Loucy (cell line): ENCODE measurements at regions not wholly inside any gene's neighbourhood (a gene's known extent, or its start where the extent isn't known, plus 50 kb on each side); places are given as distances from the start of the nearest gene placed in this dataset.

Experiments
- H2AFZ ChIP-seq: fragments of 200-600 bp; sonication (generic); 2 replicates; pipeline ENCODE4 v1.6.0; 2016; ENCODE audit warnings: antibody characterized with exemption, mild to moderate bottlenecking, low read length, moderate library complexity
- H3F3A ChIP-seq: fragments of 200-600 bp; 2 replicates; pipeline ENCODE4 v1.6.0; 2016; ENCODE audit warnings: antibody characterized with exemption, low read depth, mild to moderate bottlenecking
- H3K27me3 ChIP-seq: fragments of 200-600 bp; sonication (generic); 2 replicates; pipeline ENCODE4 v1.6.1; 2014; ENCODE audit warnings: low read length, mild to moderate bottlenecking; ENCODE audit not compliant: insufficient read depth, poor library complexity, severe bottlenecking
- H3K36me3 ChIP-seq: fragments of 200-600 bp; sonication (generic); 2 replicates; pipeline ENCODE4 v1.6.1; 2016; ENCODE audit warnings: low read length; ENCODE audit not compliant: insufficient read depth
- H3K4me1 ChIP-seq: fragments of 200-600 bp; sonication (generic); 2 replicates; pipeline ENCODE4 v1.5.1; 2014; ENCODE audit warnings: low read length, mild to moderate bottlenecking; ENCODE audit not compliant: insufficient read depth, poor library complexity, severe bottlenecking
- H3K4me2 ChIP-seq: fragments of 200-600 bp; sonication (generic); 2 replicates; pipeline ENCODE4 v1.6.0; 2014; ENCODE audit warnings: antibody characterized with exemption, low read length, low read depth, mild to moderate bottlenecking; ENCODE audit not compliant: poor library complexity, severe bottlenecking
- H3K4me3 ChIP-seq: fragments of 200-600 bp; sonication (generic); 2 replicates; pipeline ENCODE4 v1.5.1; 2014; ENCODE audit warnings: low read length, mild to moderate bottlenecking, mixed read lengths; ENCODE audit not compliant: poor library complexity, severe bottlenecking
- H3K79me2 ChIP-seq: fragments of 200-600 bp; sonication (generic); 2 replicates; pipeline ENCODE4 v1.6.1; 2014; ENCODE audit warnings: low read length; ENCODE audit not compliant: insufficient read depth
- H3K9ac ChIP-seq: fragments of 200-600 bp; sonication (generic); 2 replicates; pipeline ENCODE4 v1.6.0; 2014; ENCODE audit warnings: mild to moderate bottlenecking, low read depth, low read length, moderate library complexity; ENCODE audit not compliant: poor library complexity, severe bottlenecking
- H3K9me2 ChIP-seq: fragments of 200-600 bp; sonication (generic); replicated peaks from 2 replicates; pipeline ENCODE4 v1.6.1; 2016; ENCODE audit warnings: low read depth, low read length, mixed read lengths
- H3K9me3 ChIP-seq: fragments of 200-600 bp; sonication (generic); 2 replicates; pipeline ENCODE4 v1.6.1; 2014; ENCODE audit warnings: mild to moderate bottlenecking, antibody characterized with exemption, low read length, low read depth; ENCODE audit not compliant: insufficient read depth
- H4K20me1 ChIP-seq: fragments of 200-600 bp; sonication (generic); 2 replicates; pipeline ENCODE4 v1.6.0; 2014; ENCODE audit warnings: antibody characterized with exemption, low read length, mild to moderate bottlenecking; ENCODE audit not compliant: insufficient read depth, poor library complexity, severe bottlenecking
- EZH2phosphoT487 ChIP-seq: fragments of 200-600 bp; IDR thresholded peaks from 2 replicates; pipeline ENCODE4 v1.6.1; 2018; ENCODE audit warnings: antibody characterized with exemption, mild to moderate bottlenecking, moderate library complexity, borderline replicate concordance
- TF ChIP-seq, protein P1 (sequence below): fragments of 200-600 bp; sonication (generic); conservative IDR thresholded peaks from 2 replicates; pipeline ENCODE4 v1.5.1; 2014; ENCODE audit warnings: mild to moderate bottlenecking, antibody characterized with exemption, low read length

DNA sequence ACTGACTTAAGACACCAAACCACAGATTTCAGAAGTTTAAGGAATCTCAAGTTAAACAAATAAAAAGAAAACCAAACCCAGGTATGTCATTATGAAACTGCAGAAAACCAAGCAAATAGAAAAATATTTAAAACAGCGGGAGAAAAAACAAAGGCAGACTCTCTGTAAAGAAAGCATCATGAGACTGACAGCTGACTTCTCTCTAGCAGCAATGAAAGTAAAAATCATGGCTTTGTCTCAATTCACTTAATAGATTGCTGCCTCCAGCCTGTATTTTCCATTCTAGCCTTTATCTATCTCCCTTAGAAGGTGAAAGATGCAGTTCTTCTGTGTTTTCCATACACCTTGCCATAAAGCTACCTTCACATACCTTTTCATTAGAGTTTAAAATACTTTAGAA lies 131.1 kb upstream of the IPO5 start:
- Histone ChIP-seq H3K4me1 (no peaks in the 10 kb centered on the region), H3K9me2 (no peaks in the 10 kb centered on the region), H3F3A (no peaks in the 10 kb centered on the region), H2AFZ (no peak overlapping the region), H3K4me3 (no peak overlapping the region), H3K9me3 (0 out of 2 replicates have a peak, but pooled peaks cover 3% of the 10 kb centered on the region), H3K9ac (no peak overlapping the region), H3K4me2 (no peak overlapping the region), H3K27me3 (no peaks in the 10 kb centered on the region), H4K20me1 (no peaks in the 10 kb centered on the region), H3K36me3 (no peaks in the 10 kb centered on the region), H3K79me2 (no peaks in the 10 kb centered on the region)
- no peak for TF ChIP-seq EZH2phosphoT487
- TF ChIP-seq, protein P1, sequence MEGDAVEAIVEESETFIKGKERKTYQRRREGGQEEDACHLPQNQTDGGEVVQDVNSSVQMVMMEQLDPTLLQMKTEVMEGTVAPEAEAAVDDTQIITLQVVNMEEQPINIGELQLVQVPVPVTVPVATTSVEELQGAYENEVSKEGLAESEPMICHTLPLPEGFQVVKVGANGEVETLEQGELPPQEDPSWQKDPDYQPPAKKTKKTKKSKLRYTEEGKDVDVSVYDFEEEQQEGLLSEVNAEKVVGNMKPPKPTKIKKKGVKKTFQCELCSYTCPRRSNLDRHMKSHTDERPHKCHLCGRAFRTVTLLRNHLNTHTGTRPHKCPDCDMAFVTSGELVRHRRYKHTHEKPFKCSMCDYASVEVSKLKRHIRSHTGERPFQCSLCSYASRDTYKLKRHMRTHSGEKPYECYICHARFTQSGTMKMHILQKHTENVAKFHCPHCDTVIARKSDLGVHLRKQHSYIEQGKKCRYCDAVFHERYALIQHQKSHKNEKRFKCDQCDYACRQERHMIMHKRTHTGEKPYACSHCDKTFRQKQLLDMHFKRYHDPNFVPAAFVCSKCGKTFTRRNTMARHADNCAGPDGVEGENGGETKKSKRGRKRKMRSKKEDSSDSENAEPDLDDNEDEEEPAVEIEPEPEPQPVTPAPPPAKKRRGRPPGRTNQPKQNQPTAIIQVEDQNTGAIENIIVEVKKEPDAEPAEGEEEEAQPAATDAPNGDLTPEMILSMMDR = no peak

DNA sequence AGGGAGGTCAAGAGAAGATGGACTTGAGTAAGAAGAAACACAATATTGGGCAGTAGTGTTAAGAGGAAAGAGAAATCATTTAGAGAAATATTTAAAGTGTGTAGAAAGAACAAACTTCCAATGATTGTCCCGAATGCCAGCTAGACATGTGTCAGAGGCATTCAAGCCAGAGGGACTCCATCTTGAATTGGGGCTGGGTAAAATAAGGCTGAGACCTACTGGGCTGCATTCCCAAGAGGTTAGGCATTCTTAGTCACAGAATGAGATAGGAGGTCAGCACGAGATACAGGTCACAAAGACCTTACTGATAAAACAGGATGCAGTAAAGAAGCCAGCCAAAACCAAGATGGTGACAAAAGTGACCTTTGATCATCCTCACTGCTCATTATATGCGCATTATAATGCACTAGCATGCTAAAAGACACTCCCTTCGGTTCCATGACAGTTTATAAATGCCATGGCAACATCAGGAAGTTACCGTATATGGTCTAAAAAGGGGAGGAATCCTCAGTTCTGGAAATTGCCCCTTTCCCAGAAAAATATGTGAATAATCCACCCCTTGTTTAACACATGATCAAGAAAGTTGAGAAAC lies 127.0 kb upstream of the IPO5 start:
- H3K79me2 ChIP-seq = no peaks in the 10 kb centered on the region
- no peak for TF ChIP-seq EZH2phosphoT487
- TF ChIP-seq, protein P1 = no peak
- no peaks in the 10 kb centered on the region for H3K36me3 ChIP-seq
- no peaks in the 10 kb centered on the region for H4K20me1 ChIP-seq
- H3K4me2 ChIP-seq = no peak overlapping the region
- no peaks in the 10 kb centered on the region for H3F3A ChIP-seq
- H3K4me1 ChIP-seq = no peaks in the 10 kb centered on the region
- H3K9me3 ChIP-seq = 0 out of 2 replicates have a peak, but pooled peaks cover 3% of the 10 kb centered on the region
- no peaks in the 10 kb centered on the region for H3K9me2 ChIP-seq
- no peak overlapping the region for H2AFZ ChIP-seq
- H3K4me3 ChIP-seq = no peak overlapping the region
- H3K27me3 ChIP-seq = no peaks in the 10 kb centered on the region
- H3K9ac ChIP-seq = no peak overlapping the region

DNA sequence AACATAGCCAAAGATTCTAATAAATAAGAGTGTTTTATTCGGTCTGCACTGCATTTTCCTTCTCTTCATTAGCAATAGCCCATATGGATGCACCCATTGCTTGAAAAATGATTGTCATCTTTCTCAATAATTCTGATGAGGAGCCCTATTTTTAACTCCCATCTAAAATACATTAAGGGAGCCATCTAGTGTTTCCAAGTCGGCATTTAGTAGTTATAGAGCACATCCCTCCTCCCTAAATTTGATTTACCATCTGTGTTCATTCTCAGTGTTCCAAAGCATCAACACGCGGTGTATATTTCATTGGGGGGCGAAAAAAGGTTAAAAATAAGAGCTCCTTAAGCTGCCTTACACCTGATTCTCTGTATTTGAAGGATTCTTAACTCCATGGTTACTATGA lies 119.2 kb upstream of the IPO5 start:
- no peaks in the 10 kb centered on the region for H3K9me3 ChIP-seq
- no peaks in the 10 kb centered on the region for H3F3A ChIP-seq
- no peak overlapping the region for H3K4me3 ChIP-seq
- H3K36me3 ChIP-seq = no peaks in the 10 kb centered on the region
- no peaks in the 10 kb centered on the region for H3K4me1 ChIP-seq
- no peaks in the 10 kb centered on the region for H4K20me1 ChIP-seq
- H3K9me2 ChIP-seq = no peaks in the 10 kb centered on the region
- H3K79me2 ChIP-seq = no peaks in the 10 kb centered on the region
- no peaks in the 10 kb centered on the region for H3K27me3 ChIP-seq
- no peak overlapping the region for H3K9ac ChIP-seq
- TF ChIP-seq, protein P1 = no peak
- no peak for TF ChIP-seq EZH2phosphoT487
- H3K4me2 ChIP-seq = no peak overlapping the region
- H2AFZ ChIP-seq = no peak overlapping the region
